ENCODE measurements at regions not wholly inside any gene's neighbourhood (a gene's known extent, or its start where the extent isn't known, plus 50 kb on each side); places are given as distances from the start of the nearest gene placed in this dataset.

GRCh38 chr5:98157368-98157767 lies 616.1 kb upstream of the RGMB start:
- TF ChIP-seq CTCF (conservative IDR thresholded peaks at IDR 0.05; ENCODE audit: low read depth, low read length), result no peak
- DNase-seq (ENCODE audit: low read depth), result no peak
- H3K4me3 ChIP-seq (ENCODE audit: low read length), result no peak overlapping the region

- H3K4me3 ChIP-seq (ENCODE audit: low read length), result no peak overlapping the region
- TF ChIP-seq CTCF (conservative IDR thresholded peaks at IDR 0.05; ENCODE audit: low read depth, low read length), result no peak
- DNase-seq (ENCODE audit: low read depth), result no peak
These were observed 615.0 kb upstream of the RGMB start for GRCh38 chr5:98158440-98158839.

- no peak overlapping the region for H3K4me3 ChIP-seq (ENCODE audit: low read length)
- no peak for TF ChIP-seq CTCF (conservative IDR thresholded peaks at IDR 0.05; ENCODE audit: low read depth, low read length)
- DNase-seq (ENCODE audit: low read depth), result no peak
These were observed 609.5 kb upstream of the RGMB start for GRCh38 chr5:98163796-98164493.

- no peak for TF ChIP-seq CTCF (conservative IDR thresholded peaks at IDR 0.05; ENCODE audit: low read depth, low read length)
- DNase-seq (ENCODE audit: low read depth), result no peak
- no peak overlapping the region for H3K4me3 ChIP-seq (ENCODE audit: low read length)
These were observed 604.6 kb upstream of the RGMB start for GRCh38 chr5:98168871-98169270.

GRCh38 chr5:98170994-98171393 lies 602.5 kb upstream of the RGMB start:
- no peak for TF ChIP-seq CTCF (conservative IDR thresholded peaks at IDR 0.05; ENCODE audit: low read depth, low read length)
- DNase-seq (ENCODE audit: low read depth), result no peak
- H3K4me3 ChIP-seq (ENCODE audit: low read length), result no peak overlapping the region

- no peak for TF ChIP-seq CTCF (conservative IDR thresholded peaks at IDR 0.05; ENCODE audit: low read depth, low read length)
- no peak for DNase-seq (ENCODE audit: low read depth)
- no peak overlapping the region for H3K4me3 ChIP-seq (ENCODE audit: low read length)
These were observed 600.1 kb upstream of the RGMB start for GRCh38 chr5:98173334-98173733.

GRCh38 chr5:98175474-98175873 lies 598.0 kb upstream of the RGMB start:
- DNase-seq (ENCODE audit: low read depth), result no peak
- no peak overlapping the region for H3K4me3 ChIP-seq (ENCODE audit: low read length)
- TF ChIP-seq CTCF (conservative IDR thresholded peaks at IDR 0.05; ENCODE audit: low read depth, low read length), result no peak

All from retinal pigment epithelial cell (primary cell).